Left ventricle myocardium inferior (tissue), 1 donor: ENCODE measurements at regions not wholly inside any gene's neighbourhood (a gene's known extent, or its start where the extent isn't known, plus 50 kb on each side); places are given as distances from the start of the nearest gene placed in this dataset.
"Not testable (repeated sequence)": the region's sequence is repeated elsewhere in the genome, so short reads cannot be mapped to it uniquely, and the experiment has no call there.

Experiments
- DNase-seq: peaks from one replicate; pipeline ENCODE4 v3.0.0-alpha.2; 2020
- H3K27ac ChIP-seq: fragments of 200-600 bp; replicated peaks from 2 replicates; pipeline ENCODE4 v1.8.0; 2021
- H3K27me3 ChIP-seq: fragments of 200-600 bp; 2 replicates; pipeline ENCODE4 v1.8.0; 2021; ENCODE audit warnings: low read depth
- H3K36me3 ChIP-seq: fragments of 200-600 bp; 2 replicates; pipeline ENCODE4 v1.8.0; 2021
- H3K4me1 ChIP-seq: fragments of 200-600 bp; 2 replicates; pipeline ENCODE4 v1.8.0; 2021
- H3K4me3 ChIP-seq: fragments of 200-600 bp; 2 replicates; pipeline ENCODE4 v1.8.0; 2021; ENCODE audit warnings: mild to moderate bottlenecking, moderate library complexity
- H3K9me3 ChIP-seq: fragments of 200-600 bp; replicated peaks from 2 replicates; pipeline ENCODE4 v1.8.0; 2021
- CTCF ChIP-seq: fragments of 200-600 bp; IDR thresholded peaks from 2 replicates; pipeline ENCODE4 v1.8.0; 2021; ENCODE audit warnings: antibody characterized with exemption, mild to moderate bottlenecking, borderline replicate concordance
- intact Hi-C: fragments of 100-400 bp; cut with micrococcal nuclease; formaldehyde crosslinking; loops from one replicate; pipeline ENCODE4 v1.11.0; 2022
- donor health status: DM: no; HTN: yes; CAD: no; lungs with severe emphysema.

- no peak overlapping the region for H3K27ac ChIP-seq
- H3K4me1 ChIP-seq, result no peaks in the 10 kb centered on the region
- no peak for TF ChIP-seq CTCF
- DNase-seq, result no peak
- no peak overlapping the region for H3K4me3 ChIP-seq
- H3K9me3 ChIP-seq, result peaks cover 19% of the 10 kb centered on the region
- H3K27me3 ChIP-seq, result no peaks in the 10 kb centered on the region
- intact Hi-C loops, result no loop called here
- no peaks in the 10 kb centered on the region for H3K36me3 ChIP-seq
Measured at GRCh38 chr10:105734479-105734878, 1093.4 kb downstream of the SORCS3 start.

- H3K4me3 ChIP-seq, result no peak overlapping the region
- DNase-seq, result no peak
- no peaks in the 10 kb centered on the region for H3K4me1 ChIP-seq
- H3K27me3 ChIP-seq, result no peaks in the 10 kb centered on the region
- intact Hi-C loops, result no loop called here
- no peaks in the 10 kb centered on the region for H3K36me3 ChIP-seq
- TF ChIP-seq CTCF, result no peak
- peaks cover 19% of the 10 kb centered on the region for H3K9me3 ChIP-seq
- H3K27ac ChIP-seq, result no peak overlapping the region
Measured at GRCh38 chr10:105733924-105734323, 1092.8 kb downstream of the SORCS3 start.

- no peaks in the 10 kb centered on the region for H3K9me3 ChIP-seq
- H3K27ac ChIP-seq, result no peak overlapping the region
- no peaks in the 10 kb centered on the region for H3K4me1 ChIP-seq
- DNase-seq, result no peak
- TF ChIP-seq CTCF, result no peak
- no peaks in the 10 kb centered on the region for H3K27me3 ChIP-seq
- no peak overlapping the region for H3K4me3 ChIP-seq
- no peaks in the 10 kb centered on the region for H3K36me3 ChIP-seq
- intact Hi-C loops, result no loop called here
Measured at GRCh38 chr10:105729428-105729827, 1088.3 kb downstream of the SORCS3 start.

GRCh38 chr10:105727586-105727985 is 1086.5 kb downstream of the SORCS3 start:
- H3K27ac ChIP-seq, H3K4me1 ChIP-seq, H3K4me3 ChIP-seq, H3K36me3 ChIP-seq, H3K27me3 ChIP-seq, H3K9me3 ChIP-seq, DNase-seq, intact Hi-C loops: not testable (repeated sequence)

- no peaks in the 10 kb centered on the region for H3K27me3 ChIP-seq
- H3K9me3 ChIP-seq, result no peaks in the 10 kb centered on the region
- no peaks in the 10 kb centered on the region for H3K36me3 ChIP-seq
- no peak overlapping the region for H3K27ac ChIP-seq
- no peaks in the 10 kb centered on the region for H3K4me1 ChIP-seq
- no peak for DNase-seq
- intact Hi-C loops, result no loop called here
- no peak overlapping the region for H3K4me3 ChIP-seq
- no peak for TF ChIP-seq CTCF
Measured at GRCh38 chr10:105727131-105727530, 1086.0 kb downstream of the SORCS3 start.

GRCh38 chr10:105726149-105726548 is 1085.1 kb downstream of the SORCS3 start:
- no peak for TF ChIP-seq CTCF
- intact Hi-C loops, result no loop called here
- Histone ChIP-seq H3K27ac (no peak overlapping the region), H3K27me3 (no peaks in the 10 kb centered on the region), H3K4me1 (no peaks in the 10 kb centered on the region), H3K9me3 (no peaks in the 10 kb centered on the region), H3K4me3 (no peak overlapping the region), H3K36me3 (no peaks in the 10 kb centered on the region)
- DNase-seq, result no peak
